Activated naive CD4-positive, alpha-beta T cell treated with anti-CD3 and anti-CD28 coated beads for 36 hours (primary cell): ENCODE measurements at regions not wholly inside any gene's neighbourhood (a gene's known extent, or its start where the extent isn't known, plus 50 kb on each side); places are given as distances from the start of the nearest gene placed in this dataset.

Experiments
- CTCF ChIA-PET: fragments of 350-600 bp; sonication (Branson Sonifier 250); formaldehyde crosslinking; loops from one replicate; lab custom pipeline; 2021; ENCODE audit warnings: antibody characterized with exemption; lab: Charles Lee
- DNase-seq: peaks from one replicate; pipeline ENCODE4 v3.0.0-alpha.2; 2020
- H3K27ac Mint-ChIP-seq: one replicate; pipeline ENCODE4 v1.8.0; 2021; ENCODE audit warnings: mild to moderate bottlenecking, mixed read lengths
- H3K27me3 Mint-ChIP-seq: one replicate; pipeline ENCODE4 v1.8.0; 2021; ENCODE audit warnings: low read depth, mixed read lengths
- H3K36me3 Mint-ChIP-seq: one replicate; pipeline ENCODE4 v1.8.0; 2021; ENCODE audit warnings: low read depth, mixed read lengths
- H3K4me1 Mint-ChIP-seq: one replicate; pipeline ENCODE4 v1.8.0; 2021; ENCODE audit warnings: low read depth, mixed read lengths
- H3K4me3 Mint-ChIP-seq: one replicate; pipeline ENCODE4 v1.8.0; 2021; ENCODE audit warnings: mild to moderate bottlenecking, moderate library complexity, mixed read lengths
- H3K9me3 Mint-ChIP-seq: one replicate; pipeline ENCODE4 v1.8.0; 2021; ENCODE audit warnings: mixed read lengths
- intact Hi-C: fragments of 100-400 bp; cut with micrococcal nuclease; formaldehyde crosslinking; loops from one replicate; pipeline ENCODE4 v1.15.1; 2023

DNA sequence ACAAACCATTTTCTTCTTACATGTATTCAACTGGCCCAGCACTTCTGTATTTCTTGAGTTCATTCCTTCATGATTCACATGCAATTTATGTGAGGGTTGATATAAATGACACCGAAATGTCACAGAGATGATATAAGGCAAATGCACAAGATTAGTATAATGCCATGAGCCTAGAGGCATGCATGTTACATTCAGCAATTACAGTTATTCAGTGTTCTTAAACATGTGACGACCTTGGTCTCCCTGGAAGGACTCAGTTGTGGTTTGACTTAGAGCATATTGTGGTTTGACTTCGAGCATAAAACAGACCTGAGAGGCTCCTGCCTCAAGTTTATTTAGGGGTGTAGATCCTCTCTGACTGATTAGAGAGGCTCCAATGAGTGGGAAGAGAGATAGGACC, 752.1 kb upstream of the POM121L12 start:
- intact Hi-C loops, result no loop called here
- Mint-ChIP-seq H3K36me3 (no peaks in the 10 kb centered on the region), H3K27ac (no peak overlapping the region), H3K4me1 (no peaks in the 10 kb centered on the region), H3K4me3 (no peak overlapping the region), H3K27me3 (no peaks in the 10 kb centered on the region), H3K9me3 (peaks cover 7% of the 10 kb centered on the region)
- DNase-seq, result no peak
- CTCF ChIA-PET, result no interaction called here

DNA sequence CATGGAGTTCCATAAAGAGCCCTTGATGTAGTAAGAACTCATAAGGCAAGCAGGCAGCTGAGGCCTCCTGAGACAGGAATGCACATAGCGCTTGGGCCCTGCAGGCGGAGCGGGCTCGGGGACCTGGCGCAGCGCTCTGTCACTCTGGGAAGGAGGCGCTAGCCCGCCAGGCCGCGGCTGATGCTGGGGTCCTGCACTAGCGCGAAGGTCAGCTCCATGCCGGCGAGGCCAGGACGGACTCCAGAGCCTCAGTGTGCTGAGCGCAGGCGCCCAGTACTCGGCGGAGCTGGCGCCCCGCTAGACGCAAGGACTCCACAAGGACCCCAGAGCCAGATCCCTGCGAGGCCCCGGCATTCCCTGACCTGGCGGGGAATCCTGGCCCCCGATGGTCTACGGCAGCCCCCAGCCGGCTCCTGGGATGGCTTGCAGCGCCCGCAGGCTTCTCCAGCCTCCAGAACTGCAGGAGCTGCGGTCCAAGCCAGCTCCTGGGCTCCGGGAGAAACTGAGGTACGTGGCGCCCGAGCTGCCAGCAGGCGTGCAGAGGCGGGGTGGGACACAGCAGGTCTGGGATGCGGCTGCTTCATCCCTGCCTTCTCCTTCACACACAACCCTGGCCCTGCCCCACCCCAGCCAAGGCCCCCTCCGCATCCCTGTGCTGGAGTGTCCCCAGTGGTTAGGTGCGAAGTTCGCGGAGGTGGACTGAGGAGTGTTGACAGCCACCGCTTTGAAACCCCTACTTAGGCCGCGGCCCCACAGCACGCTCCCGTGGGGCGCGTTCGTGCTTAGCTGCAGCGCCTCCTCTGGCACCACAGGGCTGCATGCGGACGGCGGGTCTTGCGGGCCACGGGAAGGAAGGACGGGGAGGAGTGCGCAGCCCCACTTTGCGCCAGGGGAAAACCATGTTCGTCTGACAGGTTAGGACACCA, 761.5 kb upstream of the POM121L12 start:
- Mint-ChIP-seq H3K36me3 (no peaks in the 10 kb centered on the region), H3K9me3 (peaks cover 6% of the 10 kb centered on the region), H3K27ac (peak overlapping the region; percentile 79), H3K4me1 (no peaks in the 10 kb centered on the region), H3K27me3 (no peaks in the 10 kb centered on the region), H3K4me3 (peak overlapping the region; percentile 68)
- intact Hi-C loops, result loop anchor here (2.0 kb wide), 1 partner anchor 55 kb away; no protein-coding TSS in a partner anchor
- peak; percentile 27 for DNase-seq
- CTCF ChIA-PET, result no interaction called here

DNA sequence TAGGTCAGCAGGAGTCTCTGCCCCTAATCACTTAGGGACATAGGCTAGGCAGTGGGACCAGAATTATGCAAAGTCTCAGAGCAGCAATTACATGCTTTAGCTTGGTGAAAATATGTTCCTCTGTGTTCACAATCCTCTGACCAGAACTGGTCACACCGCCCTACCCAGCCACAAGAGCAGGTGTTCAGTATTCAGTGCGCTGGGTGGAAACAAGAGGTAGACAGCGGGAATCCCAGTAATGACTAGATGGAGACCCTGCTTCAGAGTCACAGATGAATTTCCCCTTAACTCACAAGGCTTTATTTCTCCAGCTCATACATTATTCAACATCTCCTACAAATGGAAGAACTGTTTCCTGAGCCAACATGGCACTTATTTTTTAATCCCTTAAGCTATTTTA, 763.7 kb upstream of the POM121L12 start:
- H3K4me1 Mint-ChIP-seq, result no peaks in the 10 kb centered on the region
- no peak overlapping the region for H3K27ac Mint-ChIP-seq
- no peaks in the 10 kb centered on the region for H3K36me3 Mint-ChIP-seq
- H3K4me3 Mint-ChIP-seq, result no peak overlapping the region
- DNase-seq, result no peak
- H3K27me3 Mint-ChIP-seq, result no peaks in the 10 kb centered on the region
- CTCF ChIA-PET, result no interaction called here
- intact Hi-C loops, result no loop called here
- H3K9me3 Mint-ChIP-seq, result peaks cover 5% of the 10 kb centered on the region

DNA sequence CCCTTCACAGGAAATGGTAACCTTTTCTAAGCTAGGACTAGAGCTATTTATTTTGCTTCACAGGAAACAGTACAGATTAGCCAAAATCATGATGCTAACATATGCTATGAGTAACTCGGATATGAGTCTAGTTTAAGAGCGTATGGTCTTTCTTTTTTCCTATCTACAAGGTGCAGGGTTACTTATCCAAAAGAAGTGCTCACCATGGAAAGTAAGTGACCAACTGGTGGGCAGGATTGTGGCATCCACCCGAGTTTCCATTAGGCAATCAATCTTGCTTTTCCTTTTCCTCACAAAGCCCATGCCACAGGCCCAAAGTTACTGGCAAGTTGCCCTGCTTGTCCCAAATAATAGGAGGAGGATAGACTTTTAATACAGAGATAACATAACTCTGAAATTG, 765.1 kb upstream of the POM121L12 start:
- CTCF ChIA-PET, result no interaction called here
- Mint-ChIP-seq H3K27me3 (no peaks in the 10 kb centered on the region), H3K4me1 (no peaks in the 10 kb centered on the region), H3K4me3 (no peak overlapping the region), H3K9me3 (peaks cover 5% of the 10 kb centered on the region), H3K36me3 (no peaks in the 10 kb centered on the region), H3K27ac (no peak overlapping the region)
- DNase-seq, result no peak
- intact Hi-C loops, result no loop called here

DNA sequence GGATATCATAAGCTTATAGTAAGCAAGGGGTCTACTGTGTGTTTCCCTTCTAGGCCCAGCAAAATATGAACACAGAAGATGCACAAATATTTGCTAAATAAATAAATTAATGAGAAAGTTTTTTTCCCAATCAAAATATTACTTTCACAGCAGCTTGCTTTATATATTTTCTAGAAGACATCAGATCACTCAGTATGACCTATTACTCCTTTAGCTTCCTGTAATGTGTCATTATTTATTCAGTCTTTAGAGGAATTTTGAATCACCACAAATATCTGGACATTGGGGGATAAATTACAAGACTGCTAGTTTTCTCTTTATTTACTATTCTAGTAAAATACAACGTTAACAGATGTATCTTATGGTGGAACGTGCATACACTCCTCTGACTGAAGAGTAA, 765.8 kb upstream of the POM121L12 start:
- Mint-ChIP-seq H3K9me3 (peaks cover 5% of the 10 kb centered on the region), H3K4me1 (no peaks in the 10 kb centered on the region), H3K27me3 (no peaks in the 10 kb centered on the region), H3K4me3 (no peak overlapping the region), H3K27ac (no peak overlapping the region), H3K36me3 (no peaks in the 10 kb centered on the region)
- intact Hi-C loops, result no loop called here
- CTCF ChIA-PET, result no interaction called here
- DNase-seq, result no peak

DNA sequence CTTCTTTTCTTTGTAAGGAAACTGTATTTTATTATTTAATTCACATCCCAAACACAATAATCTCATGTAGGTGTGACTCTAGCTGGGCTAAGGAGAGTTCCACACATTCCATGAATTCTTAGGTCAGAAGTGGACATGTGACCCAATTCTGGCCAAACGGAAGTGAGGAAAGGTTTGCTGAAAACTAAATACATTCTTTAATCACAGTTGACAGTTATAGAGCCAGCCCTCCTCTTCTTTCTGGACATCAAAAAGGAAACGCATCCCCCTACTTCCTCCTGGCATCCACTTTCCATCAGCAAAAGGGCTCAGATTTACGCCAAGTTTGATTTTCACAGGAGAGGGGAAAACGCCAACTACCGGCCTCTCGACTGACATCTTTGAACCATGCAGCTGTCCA, 774.4 kb upstream of the POM121L12 start:
- H3K4me3 Mint-ChIP-seq, result no peak overlapping the region
- no peaks in the 10 kb centered on the region for H3K36me3 Mint-ChIP-seq
- H3K27ac Mint-ChIP-seq, result no peak overlapping the region
- no peaks in the 10 kb centered on the region for H3K27me3 Mint-ChIP-seq
- DNase-seq, result no peak
- no peaks in the 10 kb centered on the region for H3K4me1 Mint-ChIP-seq
- intact Hi-C loops, result no loop called here
- CTCF ChIA-PET, result no interaction called here
- H3K9me3 Mint-ChIP-seq, result peaks cover 3% of the 10 kb centered on the region

DNA sequence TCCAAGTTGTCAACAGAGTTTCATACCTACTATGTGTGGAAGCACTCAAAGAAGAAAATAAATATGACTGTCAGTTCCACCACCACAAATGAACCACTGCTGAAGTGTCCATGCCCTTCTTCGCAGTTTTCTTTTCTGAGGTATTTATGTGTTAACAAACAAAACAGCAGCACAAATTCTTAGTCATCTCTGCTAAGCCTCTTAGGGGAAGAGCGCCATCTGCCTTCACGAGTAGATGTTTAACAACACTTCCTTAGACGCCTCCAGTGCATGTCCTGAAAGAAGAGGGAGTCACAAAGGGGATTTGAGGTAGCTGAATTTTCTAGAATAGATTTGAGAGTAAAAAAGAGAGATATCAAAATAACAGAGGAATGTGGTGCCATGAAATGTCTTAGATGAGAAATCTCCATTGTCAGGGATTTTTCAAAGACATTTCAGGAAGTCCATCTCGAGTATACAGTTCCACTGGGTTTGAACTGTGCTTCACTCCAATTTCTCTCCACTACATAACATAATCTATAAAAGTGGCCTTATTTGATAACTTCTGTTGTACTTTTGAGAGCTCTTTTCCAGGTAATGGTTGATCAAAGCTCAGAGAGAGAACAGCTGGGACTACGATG, 775.3 kb upstream of the POM121L12 start:
- CTCF ChIA-PET, result no interaction called here

DNA sequence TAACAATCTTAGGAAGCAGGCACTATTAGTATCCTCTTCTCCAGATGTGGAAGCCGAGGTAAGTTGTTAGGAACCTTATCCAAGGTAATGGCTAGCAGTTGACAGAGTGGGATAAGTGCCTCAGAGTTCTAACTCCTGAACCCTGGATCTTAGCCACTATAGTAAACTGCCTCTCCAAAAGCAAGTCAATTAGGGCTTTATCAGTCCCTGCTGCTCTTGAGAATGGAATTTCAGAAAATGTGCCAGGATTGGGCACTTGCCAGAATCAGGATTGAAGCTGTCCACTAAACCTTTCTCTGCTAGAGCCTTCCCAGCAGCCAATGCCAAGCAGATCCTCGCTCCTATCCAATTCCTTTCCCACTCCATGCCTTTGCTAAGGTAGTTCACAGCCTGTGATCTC, 777.5 kb upstream of the POM121L12 start:
- Mint-ChIP-seq H3K27ac (no peak overlapping the region), H3K4me1 (no peaks in the 10 kb centered on the region), H3K9me3 (peaks cover 3% of the 10 kb centered on the region), H3K27me3 (no peaks in the 10 kb centered on the region), H3K36me3 (no peaks in the 10 kb centered on the region), H3K4me3 (no peak overlapping the region)
- no peak for DNase-seq
- CTCF ChIA-PET, result no interaction called here
- intact Hi-C loops, result no loop called here

More for the DNA sequence above, 775.3 kb upstream of the POM121L12 start:
- no peak overlapping the region for H3K27ac Mint-ChIP-seq
- intact Hi-C loops, result no loop called here
- no peaks in the 10 kb centered on the region for H3K27me3 Mint-ChIP-seq
- peaks cover 3% of the 10 kb centered on the region for H3K9me3 Mint-ChIP-seq
- no peaks in the 10 kb centered on the region for H3K36me3 Mint-ChIP-seq
- H3K4me3 Mint-ChIP-seq, result no peak overlapping the region
- no peak for DNase-seq
- no peaks in the 10 kb centered on the region for H3K4me1 Mint-ChIP-seq

DNA sequence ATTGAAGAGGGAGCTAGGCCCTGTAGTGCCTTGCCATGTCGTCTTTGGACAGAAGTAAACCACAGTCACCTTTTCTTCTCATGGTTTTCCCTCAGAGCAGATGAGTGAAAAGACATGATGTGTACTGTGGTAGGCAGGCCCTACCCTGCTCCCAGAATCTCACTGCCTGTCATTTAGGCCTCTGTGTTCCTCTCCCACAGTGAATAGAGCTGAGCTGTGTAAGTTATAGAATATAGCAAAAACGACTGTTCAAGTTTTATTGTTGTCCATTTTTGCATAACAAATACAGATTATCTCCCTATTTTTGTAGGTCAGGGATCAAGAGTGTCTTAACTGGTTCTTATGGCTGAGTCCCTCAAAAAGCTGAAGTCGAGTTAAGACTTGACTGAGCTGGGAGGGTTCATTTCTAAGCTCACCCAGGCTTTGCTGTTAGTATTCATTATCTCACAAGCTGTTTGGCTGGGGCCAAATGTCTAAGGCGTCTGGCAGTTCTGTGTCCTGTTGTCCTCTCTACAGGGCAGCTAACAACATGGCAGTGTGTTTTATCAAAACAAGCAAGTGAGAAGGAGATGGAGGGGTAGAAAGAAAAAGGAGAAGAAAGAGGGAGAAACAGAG, 780.9 kb upstream of the POM121L12 start:
- intact Hi-C loops, result no loop called here
- no peak overlapping the region for H3K4me3 Mint-ChIP-seq
- DNase-seq, result no peak
- H3K9me3 Mint-ChIP-seq, result peaks cover 12% of the 10 kb centered on the region
- H3K36me3 Mint-ChIP-seq, result no peaks in the 10 kb centered on the region
- H3K4me1 Mint-ChIP-seq, result no peaks in the 10 kb centered on the region
- H3K27me3 Mint-ChIP-seq, result no peaks in the 10 kb centered on the region
- no peak overlapping the region for H3K27ac Mint-ChIP-seq
- CTCF ChIA-PET, result no interaction called here

DNA sequence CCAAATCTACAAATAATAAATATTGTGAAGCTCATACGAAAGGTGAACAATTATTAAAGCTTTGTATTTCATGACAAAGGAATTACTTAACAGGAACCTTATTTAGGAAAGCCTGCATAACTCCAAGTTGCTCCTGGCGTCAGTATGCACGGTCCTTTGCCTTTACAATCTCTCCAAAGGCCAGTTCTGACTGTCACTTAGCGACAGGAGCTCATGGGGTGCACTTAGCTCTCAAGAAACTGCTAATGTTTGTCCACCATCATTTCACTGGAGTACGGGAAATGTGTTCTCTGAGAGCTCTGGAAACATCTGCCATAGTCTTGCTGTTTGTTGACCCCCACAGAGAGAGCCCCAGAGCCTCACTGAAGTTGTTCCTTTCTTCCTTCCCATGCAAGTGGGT, 781.5 kb upstream of the POM121L12 start:
- H3K27me3 Mint-ChIP-seq, result no peaks in the 10 kb centered on the region
- no peak overlapping the region for H3K4me3 Mint-ChIP-seq
- CTCF ChIA-PET, result no interaction called here
- no peaks in the 10 kb centered on the region for H3K4me1 Mint-ChIP-seq
- peaks cover 12% of the 10 kb centered on the region for H3K9me3 Mint-ChIP-seq
- intact Hi-C loops, result no loop called here
- H3K27ac Mint-ChIP-seq, result no peak overlapping the region
- DNase-seq, result no peak
- H3K36me3 Mint-ChIP-seq, result no peaks in the 10 kb centered on the region

DNA sequence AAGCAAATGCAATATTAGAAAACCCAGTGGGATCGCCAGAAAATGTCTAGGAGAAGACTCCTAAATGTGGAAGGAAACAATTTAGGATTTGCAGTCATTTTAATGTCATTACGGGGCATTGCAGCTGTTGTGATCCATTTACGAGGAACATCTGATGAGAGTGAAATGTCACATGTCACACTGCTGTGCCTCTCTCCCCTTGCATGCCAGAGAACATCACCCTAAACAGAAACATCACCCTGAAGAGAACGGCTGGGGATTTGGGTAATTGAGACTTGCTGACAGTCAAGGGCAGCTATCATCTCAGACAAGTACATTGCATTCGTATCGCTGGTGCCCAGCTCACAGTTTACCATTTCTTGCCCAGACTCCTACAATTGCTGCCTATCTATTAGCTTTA, 785.7 kb upstream of the POM121L12 start:
- no peaks in the 10 kb centered on the region for H3K27me3 Mint-ChIP-seq
- H3K27ac Mint-ChIP-seq, result no peak overlapping the region
- CTCF ChIA-PET, result no interaction called here
- no peaks in the 10 kb centered on the region for H3K36me3 Mint-ChIP-seq
- no peak overlapping the region for H3K4me3 Mint-ChIP-seq
- no peaks in the 10 kb centered on the region for H3K4me1 Mint-ChIP-seq
- intact Hi-C loops, result no loop called here
- peaks cover 12% of the 10 kb centered on the region for H3K9me3 Mint-ChIP-seq
- DNase-seq, result no peak

DNA sequence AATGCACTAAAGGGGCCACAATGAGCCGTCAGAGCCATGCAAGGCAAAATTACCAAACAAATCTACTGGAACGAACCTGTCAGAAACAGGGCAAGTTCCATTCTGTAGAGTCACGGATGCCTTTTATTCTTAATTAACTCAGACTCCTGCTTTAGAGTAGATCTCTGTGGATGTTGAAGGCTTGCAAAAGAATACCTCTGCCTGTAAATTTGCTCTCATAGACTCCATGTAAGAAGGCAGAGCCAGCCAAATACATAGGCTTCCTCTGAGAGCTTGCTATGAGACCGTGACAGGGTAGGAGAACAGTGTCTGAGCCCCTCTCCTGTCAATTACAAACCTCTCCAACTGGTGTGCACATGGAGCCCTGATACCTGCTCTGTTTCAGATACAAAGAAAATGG, 787.9 kb upstream of the POM121L12 start:
- no peaks in the 10 kb centered on the region for H3K27me3 Mint-ChIP-seq
- H3K36me3 Mint-ChIP-seq, result no peaks in the 10 kb centered on the region
- intact Hi-C loops, result no loop called here
- H3K4me1 Mint-ChIP-seq, result no peaks in the 10 kb centered on the region
- no peak for DNase-seq
- no peak overlapping the region for H3K4me3 Mint-ChIP-seq
- H3K9me3 Mint-ChIP-seq, result peaks cover 20% of the 10 kb centered on the region
- CTCF ChIA-PET, result no interaction called here
- no peak overlapping the region for H3K27ac Mint-ChIP-seq
